GM21390 (cell line): ENCODE measurements at regions not wholly inside any gene's neighbourhood (a gene's known extent, or its start where the extent isn't known, plus 50 kb on each side); places are given as distances from the start of the nearest gene placed in this dataset.
"Not testable (repeated sequence)": the region's sequence is repeated elsewhere in the genome, so short reads cannot be mapped to it uniquely, and the experiment has no call there.

Experiments
- ATAC-seq: cut with Tn5 transposase; IDR thresholded peaks from one replicate; pipeline ENCODE4 v1.9.1; 2021; ENCODE audit not compliant: unreplicated experiment

DNA sequence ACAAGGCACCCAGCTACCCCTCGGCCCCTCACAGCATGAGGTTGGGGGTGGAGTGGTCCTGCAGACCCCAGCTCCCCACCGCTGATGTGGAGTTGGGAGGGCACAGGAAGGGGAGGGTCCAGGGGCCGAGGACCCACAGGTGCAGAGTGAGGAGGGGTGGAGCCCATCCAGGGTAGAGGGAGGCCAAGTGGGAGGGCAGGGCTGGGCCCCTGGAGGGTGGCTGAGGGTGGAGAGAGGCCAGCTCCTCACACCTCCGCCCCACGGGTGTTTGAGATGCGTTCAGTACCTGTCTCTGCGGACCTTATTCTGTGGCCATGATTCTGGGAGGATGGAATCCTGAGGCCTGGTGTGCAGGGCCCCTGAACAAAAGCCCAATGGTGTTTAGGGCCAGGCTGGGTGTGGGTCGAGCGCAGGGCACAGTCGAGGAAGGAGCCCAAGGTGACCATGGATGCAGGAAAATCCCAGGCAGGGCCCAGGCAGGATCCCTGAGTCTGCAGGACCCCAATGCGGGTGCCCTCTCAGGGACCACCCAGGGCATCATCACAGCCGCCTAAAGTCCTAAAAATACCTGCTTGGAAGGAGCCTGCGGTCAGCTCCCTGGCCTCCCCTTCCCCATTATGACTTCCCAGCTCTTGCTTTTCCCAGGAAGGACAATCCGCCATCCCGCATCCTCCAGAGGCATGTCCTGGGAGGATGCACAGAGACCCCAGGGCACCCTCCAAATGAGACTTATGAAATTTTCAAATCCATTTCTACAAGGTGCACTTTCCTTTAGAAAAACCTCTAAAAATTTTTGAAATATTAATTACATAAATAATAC, 377.1 kb upstream of the SFSWAP start:
- no peak for ATAC-seq

DNA sequence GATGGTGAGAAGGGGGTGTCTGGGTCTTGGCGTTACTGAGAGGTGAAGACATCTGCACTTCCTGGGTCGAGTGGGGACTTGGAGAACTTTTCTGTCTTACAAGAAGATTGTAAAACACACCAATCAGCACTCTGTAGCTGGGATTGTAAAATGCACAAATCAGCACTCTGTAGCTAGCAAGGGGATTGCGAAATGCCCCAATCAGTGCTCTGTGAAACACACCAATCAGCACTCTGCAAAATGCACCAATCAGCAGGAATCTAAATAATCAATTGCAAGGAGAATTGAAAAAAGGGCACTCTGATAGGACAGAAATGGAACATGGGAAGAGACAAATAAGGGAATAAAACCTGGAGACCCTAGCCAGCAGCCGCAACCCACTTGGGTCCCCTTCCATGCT, 376.1 kb upstream of the SFSWAP start:
- no peak for ATAC-seq

DNA sequence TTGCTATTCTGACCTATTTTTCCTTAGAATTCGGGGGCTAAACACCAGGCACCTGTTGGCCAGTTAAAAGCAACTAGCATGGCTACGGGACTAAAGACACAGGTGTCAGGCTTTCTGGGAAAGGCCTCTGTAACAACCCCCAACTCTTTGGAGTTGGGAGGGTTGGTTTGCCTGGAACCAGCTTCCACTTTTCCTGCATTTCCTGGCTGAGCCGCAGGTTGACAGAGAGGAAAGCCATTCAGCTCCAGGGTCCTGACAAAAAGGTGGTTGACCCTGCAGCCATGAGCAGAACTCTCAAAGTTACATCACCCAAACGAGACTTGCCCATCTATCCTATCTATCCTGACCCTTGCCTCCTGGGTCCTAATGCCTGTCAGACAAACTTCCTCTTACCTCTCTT, 375.4 kb upstream of the SFSWAP start:
- no peak for ATAC-seq

DNA sequence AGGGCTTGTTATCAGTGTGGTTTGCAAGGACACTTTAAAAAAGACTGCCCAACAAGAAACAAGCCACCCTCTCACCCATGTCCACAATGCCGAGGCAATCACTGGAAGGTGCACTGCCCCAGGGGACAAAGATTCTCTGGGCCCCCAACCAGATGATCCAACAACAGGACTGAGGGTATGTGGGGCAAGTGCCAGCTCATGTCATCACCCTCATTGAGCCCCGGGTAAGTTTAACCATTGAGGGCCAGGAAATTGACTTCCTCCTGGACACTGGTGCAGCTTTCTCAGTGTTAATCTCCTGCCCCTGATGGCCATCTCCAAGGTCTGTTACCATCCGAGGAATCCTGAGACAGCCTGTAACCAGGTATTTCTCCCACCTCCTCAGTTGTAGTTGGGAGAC, 373.0 kb upstream of the SFSWAP start:
- not testable (repeated sequence) for ATAC-seq

DNA sequence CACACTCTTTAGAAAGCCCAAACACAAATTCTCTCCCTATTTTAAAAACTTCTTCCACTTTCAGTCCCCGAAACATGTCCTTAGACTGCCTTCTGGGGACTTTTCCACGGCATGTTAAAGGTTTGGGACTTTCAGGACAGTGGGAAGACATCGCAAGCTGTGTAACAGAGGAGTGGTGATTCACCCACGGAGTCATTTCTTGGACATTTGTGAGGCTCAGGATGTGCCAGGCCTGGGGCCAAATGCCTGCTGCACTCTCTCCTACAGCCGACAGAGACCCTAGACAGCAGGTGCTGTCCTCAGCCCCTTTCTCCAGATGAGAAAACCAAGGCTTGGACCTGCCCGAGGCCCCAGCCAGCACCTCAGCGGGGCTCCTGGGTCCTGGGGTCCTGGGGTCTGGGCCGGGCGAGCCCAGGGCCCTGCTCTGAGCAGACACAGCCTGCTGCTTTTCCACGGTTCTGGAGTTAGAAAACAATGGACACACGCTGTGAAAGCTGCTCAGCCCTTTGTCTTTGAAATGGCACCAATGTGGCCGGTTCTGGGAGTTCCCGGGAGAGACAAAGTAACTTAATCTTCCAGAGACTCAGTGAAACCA, 370.2 kb upstream of the SFSWAP start:
- ATAC-seq, result no peak

DNA sequence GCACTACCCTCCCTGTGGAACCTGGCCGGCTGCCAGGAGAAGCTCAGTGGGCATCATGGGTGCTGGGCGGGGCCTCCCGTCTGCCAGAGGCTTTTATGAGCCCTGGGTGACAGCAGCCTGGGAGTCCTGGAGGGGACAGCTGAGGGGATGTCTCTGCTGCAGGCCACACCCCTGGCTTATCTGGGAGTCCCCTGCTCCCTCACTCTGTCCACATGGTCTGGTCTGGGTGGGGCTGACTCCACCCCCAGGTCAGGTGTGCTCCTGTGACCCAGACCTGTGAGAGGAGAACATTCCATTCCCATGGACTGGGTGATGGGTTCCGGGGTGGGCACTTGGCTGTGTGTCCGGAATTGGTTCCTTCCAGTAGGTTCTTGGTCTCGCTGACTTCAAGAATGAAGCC, 369.3 kb upstream of the SFSWAP start:
- ATAC-seq, result not testable (repeated sequence)

DNA sequence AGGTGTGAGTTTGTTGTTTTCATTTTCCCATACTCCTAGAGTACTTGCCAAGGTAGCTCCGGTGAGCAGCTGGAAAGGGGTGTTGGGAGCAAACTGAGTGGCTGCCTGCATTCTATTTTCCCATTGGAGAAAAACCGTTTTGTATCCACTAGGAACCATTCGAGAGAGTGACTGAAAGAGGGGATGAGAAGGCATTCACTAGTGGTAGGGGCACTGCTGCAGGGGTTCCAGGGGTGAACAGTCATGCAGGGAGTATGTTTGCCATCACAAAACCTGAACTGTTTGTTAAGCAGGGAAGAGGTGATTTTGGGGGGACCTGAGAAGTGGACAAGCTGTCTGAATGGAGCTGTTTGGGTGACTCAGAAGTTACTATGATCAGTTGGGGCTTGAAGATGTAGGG, 367.5 kb upstream of the SFSWAP start:
- not testable (repeated sequence) for ATAC-seq

DNA sequence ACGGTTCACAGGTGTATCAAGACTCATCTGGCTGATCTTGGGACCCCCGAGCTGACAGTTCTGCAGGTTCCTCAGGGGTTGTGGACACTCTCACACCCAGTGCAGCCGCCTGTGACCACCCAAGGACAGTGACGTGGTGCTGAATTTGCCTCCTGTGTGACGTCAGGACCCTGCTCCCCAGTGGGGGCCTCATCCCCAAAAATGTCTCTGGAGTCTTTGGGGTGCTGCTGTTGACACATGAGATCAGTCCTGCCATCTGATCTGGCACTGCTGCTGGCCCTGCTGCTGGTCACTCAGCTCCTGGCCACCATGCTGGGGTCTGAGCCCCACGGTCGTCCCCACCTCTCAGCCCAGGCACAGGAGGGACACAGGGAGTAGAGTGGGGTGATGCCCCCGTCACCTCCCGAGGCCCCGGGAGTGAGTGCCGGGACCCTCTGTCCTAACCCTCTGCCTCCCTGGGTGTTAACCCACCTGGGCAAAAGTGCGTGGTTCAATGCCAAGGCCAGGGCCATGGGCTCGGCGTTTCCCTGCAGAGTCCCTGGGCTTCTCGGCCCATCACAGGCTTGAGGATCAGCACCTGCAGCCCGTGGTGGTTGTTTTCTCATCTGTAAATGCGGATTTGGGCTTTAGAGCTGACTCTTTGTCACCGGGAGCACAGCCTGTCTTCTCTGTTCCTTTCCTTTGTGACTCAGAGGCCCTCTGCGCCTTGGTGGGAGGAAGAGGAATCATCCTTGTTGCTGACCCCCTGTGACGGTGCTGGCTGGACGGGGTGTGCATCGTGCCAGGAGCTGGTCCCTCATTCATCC, 366.0 kb upstream of the SFSWAP start:
- not testable (repeated sequence) for ATAC-seq

DNA sequence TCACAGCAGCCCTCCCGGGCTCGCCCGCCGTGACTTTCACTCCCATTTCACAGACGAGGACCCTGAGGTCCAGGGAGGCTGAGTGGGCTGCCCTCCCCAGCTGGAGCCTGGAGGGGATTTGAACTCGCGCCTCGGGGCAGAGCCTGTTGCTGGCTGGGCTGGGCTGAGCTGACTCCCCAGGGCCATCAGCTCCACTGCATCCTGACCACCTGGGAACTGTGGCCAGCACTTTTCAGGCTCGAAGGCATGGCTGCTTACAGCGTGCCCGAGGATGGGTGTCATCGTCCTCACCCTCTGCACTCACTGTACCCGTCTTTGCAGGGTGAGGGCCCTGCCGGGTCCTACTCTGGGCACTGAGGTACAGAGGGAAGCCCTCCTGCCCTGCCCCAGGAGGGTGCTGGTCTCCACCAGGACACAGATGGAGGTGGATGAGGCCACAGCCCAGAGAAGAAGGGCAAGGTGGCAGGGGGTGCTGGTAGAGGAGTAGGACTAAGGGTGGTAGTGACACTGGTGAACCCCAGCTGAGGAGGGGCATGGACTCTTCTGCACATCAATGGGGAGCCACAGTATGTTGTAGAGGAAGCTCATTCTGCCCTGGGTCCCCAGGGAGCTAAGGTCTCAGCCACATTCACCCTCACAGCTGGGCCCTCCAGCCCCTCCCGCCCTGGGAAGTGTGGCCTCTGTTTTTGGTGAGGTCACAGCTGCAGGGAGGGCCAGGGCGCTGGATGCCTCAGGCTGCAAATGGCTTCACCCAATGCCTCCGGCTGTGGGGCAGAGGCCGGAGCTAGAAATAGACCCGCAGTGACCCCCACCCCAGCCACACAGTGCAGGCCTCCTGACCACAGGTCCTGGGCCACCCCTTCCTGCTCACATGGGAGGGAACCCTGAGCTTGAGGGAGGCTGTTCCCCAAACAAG, 365.1 kb upstream of the SFSWAP start:
- ATAC-seq, result no peak

DNA sequence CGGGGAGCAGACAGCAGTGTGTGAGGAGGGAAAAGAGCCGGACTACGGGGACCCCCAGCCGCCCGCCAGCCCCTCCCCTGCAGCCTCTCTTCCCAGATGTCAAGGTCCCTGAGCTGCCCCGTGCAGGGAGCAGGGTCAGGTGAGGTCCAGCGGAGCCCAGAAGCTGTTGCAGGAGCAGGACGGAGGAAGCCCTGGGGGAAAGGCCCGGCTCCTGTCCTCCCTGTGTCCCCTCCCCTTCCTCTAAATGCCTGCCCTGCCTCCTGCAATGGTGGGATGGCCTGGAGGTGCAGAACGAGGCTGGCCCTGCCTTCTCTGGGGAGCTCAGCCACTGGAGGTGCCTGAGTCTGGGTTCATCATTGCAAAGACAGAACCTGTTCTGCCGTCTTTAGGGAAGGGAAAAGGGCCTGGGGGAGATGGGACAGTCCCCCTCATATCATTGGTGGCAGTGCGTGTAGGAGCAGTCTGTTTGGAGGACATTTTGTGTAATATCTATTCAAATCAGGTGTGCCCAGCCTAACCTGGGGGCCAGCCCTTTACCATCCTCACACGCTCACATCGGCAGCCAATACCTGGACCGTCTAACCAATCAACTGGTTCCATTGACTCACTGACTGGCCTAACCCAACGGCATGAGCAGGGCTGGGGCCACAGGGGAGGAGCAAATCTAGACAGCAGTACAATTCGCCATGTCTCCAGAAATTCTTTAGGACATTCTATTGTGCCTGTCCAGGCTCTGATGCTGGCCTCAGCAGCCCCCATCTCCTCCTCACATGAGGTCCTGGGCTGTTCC, 364.1 kb upstream of the SFSWAP start:
- no peak for ATAC-seq

DNA sequence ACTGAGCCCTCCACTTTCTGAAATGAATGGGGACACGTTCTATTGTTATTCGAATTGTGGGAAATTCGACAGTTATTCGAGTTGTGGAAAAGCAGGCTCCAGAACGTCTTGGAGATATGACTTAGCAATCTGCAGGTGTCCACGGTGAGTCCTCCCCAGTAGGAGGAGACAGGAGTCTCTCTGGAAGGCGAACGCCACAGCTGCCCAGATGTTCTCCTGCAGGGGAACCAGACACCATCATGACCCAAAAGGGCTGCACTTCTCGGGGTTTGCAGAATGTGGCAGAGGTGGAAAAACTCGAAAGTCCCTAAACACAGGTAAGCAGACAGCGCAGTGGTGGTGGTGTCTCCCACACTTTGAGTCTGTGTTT, 363.6 kb upstream of the SFSWAP start:
- no peak for ATAC-seq

DNA sequence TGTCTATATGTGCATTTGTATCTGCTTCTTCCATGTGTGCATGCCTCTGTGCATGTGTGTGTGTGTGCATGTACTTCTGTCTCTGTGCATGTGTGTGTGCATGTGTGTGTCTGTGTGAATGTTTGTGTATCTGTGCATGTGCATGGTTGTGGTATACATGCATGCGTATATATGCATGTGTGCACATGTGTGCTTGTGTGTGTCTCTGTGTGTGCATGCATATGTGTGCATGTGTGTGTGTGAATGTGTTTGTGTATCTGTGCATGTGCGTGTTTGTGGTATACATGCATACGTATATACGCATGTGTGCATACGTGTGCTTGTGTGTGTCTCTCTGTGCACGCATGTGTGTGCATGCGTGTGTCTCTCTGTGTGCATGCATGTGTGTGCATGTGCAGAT, 363.2 kb upstream of the SFSWAP start:
- ATAC-seq, result no peak

DNA sequence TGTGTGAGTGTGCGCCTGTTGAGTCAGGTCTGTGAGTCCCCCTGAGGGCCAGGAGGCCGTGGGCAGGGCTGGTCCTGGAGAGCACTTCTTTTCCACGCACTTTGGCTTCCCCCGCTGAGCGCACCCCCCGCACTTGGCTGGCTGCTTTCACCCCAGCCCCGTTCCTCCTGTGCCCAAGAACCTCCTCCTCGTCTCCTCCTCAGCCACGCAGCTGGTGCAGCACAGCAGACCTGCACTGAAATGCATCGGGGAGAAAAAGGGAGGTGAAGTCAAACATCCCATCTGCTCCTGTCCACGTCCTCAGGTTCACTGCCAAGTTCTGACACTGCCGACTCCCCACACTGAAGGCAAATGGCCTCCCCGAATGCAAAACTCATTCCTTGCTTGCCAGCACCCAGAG, 362.7 kb upstream of the SFSWAP start:
- no peak for ATAC-seq

DNA sequence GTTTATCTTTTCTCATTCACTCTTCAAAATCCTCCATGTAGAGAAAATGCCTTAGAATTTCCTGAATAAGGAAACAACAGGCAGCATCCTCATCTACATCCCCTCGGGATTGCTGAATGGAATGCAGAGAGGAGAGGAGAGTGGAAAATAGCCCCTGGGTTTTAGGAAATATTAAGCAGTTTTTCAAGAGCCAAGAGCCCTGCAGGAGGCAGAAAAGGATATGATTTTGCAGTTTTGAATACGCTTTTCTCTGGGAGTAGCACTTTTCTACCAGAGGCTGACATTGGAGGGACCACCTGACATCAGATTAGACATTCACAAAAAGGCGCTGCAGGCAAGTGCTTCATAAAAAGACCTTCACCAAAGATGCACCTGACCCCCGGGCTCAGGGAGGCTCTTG, 362.2 kb upstream of the SFSWAP start:
- no peak for ATAC-seq

DNA sequence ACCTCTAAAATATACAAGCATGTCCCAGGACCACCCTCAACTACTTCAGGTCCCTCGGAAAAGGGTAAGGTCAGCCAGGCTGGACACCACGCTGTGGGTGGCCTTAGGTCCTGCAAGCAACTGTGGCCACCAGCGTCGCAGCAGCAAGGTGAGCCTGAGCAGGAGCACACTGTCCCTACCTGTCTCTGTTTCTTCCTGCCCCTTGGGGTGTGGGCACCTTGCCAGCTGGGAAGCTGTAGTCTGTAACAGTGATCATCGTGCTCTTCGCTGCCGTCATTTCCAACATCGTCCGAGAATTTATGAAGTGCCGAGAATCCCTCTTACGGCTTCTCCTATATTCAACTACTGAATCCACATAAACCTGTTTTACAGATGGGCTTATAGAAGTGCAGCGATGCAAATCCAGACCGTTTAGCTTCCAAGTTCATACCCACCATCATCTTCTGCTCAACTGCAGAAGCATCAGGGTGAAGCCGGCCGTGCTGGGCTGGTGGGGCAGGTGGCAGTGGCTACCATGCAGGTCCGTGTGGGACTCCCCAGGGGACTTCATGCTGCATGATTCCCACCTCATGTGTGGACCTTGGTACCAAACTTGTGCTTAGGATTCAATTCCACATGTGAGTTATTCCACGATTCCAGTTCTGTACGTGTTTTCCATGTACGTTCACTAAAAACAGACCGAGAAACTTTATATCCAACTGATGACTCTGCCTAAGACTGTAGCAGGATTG, 361.3 kb upstream of the SFSWAP start:
- no peak for ATAC-seq

DNA sequence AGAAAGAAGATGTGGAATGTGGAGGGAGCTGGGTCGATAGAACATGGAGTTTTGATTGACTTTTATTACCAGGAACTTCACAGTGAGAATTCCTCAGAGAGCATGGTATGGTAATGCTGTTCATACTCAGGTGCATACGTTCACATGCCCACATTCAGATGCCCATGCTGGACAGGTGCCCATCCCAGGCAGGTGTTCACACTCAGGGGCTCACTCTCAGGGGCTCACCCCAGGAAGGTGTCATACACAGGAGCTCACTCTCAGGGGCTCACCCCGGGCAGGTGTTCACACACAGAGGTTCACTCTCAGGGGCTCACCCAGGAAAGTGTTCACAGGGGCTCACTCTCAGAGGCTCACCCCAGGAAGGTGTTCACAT, 360.0 kb upstream of the SFSWAP start:
- ATAC-seq, result no peak

DNA sequence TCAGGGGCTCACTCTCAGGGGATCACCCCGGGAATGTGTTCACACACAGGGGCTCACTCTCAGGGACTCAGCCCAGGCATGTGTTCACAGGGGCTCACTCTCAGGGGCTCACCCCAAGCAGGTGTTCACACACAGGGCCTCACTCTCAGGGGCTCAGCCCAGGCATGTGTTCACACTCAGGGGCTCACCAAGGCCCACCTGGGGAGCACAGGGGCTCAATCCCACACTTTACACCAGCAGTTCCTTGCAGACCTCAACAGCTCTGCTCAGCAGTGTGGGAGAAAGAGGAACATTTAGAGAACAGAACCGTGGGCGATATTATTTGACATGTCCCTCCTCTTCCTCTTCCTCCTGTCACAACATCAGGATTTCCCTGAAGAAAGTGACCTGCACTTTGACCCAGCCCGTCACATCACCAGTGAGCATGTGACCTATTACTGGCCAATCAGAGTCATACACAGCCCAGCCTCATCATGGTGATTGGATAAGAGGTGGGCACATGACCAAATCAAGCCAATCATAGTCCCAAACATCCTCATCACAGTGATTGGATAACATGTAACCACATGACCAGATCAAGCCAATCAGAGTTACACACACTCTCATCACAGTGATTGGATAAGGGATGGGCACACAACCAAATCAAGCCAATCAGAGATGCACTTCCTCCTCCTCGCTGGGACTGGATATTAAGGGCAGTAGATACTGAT, 359.4 kb upstream of the SFSWAP start:
- no peak for ATAC-seq

DNA sequence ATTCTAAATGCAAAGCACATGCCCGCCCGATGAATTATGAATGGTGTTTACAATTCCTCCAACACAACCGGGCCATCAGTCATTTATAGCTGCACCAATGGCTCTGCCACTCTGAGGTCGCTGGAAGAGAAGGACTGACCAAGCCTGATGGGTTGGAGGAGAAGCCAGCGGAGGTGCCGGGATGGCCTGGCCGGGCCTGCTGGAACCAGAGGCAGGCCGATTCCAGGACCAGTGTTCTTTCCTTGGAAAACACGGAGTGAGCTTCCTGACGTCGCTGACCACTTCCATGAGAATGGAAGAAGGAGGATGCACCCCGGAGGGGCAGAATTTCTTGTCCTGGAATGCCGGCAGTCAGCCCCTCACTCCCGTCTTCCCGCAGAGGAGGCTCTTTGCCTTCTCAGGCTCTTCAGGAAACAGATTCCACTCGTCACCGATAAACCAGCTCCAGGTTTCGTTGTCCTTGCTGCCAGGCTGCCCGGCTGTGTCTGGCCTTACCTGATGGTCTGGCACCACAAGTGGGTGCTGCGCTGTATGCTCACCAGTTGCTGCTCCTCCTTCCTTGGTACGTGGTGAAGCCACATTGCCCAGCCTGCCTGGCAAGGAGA, 358.5 kb upstream of the SFSWAP start:
- ATAC-seq, result no peak

DNA sequence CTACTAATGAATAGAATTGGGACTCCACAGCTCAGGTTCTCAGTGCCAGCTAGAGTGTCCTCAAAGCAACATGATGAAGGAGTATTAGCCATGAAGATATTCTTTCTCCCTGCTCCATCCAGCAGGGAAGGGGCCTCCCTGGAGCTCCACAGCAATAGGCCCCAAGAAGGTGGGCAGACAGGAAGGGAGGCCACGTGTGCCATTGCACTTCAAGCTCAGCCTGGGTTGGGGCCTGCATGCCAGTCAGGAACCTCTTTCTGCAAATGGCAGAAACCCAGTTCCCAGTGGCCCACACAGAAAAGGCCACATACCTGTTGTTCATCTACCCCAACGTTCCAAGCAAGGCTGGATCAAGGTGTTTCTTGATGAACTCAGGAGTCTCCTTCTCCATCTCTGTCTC, 357.5 kb upstream of the SFSWAP start:
- ATAC-seq, result no peak
